HG02840 (cell line): ENCODE measurements at regions not wholly inside any gene's neighbourhood (a gene's known extent, or its start where the extent isn't known, plus 50 kb on each side); places are given as distances from the start of the nearest gene placed in this dataset.

Experiments
- ATAC-seq: cut with Tn5 transposase; IDR thresholded peaks from one replicate; pipeline ENCODE4 v1.9.1; 2021; ENCODE audit warnings: mild to moderate bottlenecking, moderate library complexity, moderate number of reproducible peaks; ENCODE audit not compliant: unreplicated experiment, low FRiP score

- ATAC-seq, result no peak
Observed at GRCh38 chr2:196307775-196308305, 136.5 kb upstream of the STK17B start.

DNA sequence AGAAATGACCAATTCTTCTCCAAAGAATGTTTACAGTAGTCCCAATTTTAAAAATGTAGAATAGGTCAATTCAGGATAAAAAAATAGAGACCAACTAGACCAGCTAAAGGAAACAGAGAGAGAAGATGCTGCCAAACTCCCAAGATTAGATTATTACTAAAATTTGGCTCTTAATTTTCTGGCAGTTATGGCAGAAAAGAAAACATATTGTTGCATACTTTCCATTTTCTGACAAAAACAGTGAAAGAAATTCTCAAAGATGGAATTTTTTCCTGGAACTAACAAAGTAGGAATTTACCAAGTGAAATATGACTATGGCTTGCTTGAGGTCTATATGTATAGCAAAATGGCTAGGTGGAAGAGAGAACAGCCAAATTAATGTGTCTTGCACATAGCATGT is 138.3 kb upstream of the STK17B start:
- ATAC-seq, result no peak

- no peak for ATAC-seq
Observed at GRCh38 chr2:196314157-196314556, 142.8 kb upstream of the STK17B start.

DNA sequence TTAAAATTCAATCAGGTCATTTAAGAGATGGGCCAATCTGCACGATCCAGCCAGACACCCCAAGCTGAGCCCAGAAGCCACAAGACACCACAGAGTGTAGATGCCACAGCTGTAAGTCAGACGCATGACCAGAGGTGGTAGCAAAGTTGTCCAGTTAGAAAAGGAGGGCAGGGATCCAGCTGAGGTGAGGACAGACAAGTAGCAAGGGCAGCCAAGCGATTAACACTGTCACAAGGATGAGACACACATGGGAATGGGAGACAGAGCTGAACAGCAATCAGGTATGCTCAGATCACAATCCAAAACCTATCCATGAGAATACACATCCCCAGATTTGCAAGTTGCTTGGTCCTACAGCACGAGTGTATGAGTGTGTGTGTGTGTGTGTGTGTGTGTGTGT is 143.4 kb upstream of the STK17B start:
- no peak for ATAC-seq

- ATAC-seq, result no peak
Observed at GRCh38 chr2:196315388-196316049, 144.1 kb upstream of the STK17B start.

DNA sequence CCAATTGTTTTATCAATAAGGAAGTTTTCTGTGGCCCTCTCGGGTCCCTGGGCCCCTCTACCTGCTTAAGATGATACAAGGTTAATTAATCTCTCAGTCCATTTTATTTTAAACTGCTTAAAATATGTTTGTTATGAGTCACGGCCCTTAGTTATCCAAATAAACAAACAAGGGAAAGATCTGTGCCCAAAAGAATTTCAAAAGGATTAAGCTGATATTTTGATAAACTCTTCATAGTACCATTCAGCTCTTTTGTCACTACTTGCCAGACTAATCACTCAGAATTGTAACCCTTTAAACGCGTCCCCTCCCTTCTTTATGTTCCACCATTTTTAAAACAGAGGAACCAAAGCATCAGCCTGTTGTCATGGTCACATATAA is 144.7 kb upstream of the STK17B start:
- ATAC-seq, result no peak

- no peak for ATAC-seq
Observed at GRCh38 chr2:196318517-196319377, 147.4 kb upstream of the STK17B start.

DNA sequence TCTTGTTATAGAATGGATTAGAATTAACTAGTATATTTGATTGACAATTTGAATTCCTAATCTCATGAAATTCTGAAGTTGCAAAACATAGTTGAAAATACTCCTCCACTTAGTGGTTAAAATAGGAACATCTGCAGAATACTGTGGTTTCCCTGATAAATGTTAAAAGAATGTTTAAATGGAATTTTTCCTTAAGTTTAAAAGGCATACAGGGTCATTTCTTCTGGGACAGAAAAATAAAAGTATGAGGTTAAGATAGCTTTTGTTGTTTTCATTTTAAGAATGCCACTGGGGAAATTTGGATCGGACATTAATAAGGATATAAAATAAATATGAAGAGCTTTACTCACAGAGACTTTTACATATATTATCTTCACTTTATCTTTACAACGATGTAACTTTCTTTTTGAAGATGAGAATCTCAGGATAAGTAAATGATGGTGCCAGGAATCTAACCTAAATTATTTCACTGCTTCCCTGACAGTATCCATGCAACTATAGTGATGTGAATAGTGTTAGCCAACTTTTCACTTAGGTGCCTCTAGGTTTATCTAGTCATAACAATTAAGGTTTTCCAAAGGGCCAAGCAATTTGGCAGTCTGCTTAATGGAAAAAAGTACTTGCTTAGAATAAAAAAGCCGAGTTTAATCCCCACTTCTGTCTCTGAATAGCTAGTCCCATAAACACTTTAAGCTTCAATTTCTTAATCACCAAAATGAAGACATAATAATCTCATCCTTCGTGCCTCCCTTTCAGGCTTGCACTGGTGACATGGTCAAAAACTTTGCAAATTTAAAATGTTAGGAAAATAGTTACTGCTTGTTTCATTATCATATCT is 151.8 kb upstream of the STK17B start:
- ATAC-seq, result no peak

DNA sequence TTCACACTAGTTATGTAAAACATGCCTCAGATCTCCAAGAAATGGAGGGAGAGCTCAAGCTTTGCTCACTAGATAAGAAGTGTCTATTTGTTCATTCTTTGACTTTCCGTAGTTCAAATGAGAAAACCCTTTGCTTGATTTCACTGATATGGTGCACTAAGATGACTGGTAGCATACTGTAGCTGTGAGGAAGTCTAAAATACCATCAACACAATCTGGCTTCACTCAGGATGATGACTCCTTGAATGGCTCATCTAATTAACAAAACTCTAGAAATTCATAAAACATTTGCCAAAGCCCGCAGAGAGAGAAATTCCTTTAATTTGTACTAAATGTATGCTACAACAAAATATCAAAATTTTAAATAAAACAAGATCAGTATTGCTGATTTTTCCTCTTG is 152.8 kb upstream of the STK17B start:
- ATAC-seq, result no peak

- no peak for ATAC-seq
Observed at GRCh38 chr2:196328088-196328680, 156.8 kb upstream of the STK17B start.

GRCh38 chr2:196329959-196330358 is 158.6 kb upstream of the STK17B start:
- ATAC-seq, result no peak

- ATAC-seq, result no peak
Observed at GRCh38 chr2:196330645-196331044, 159.3 kb upstream of the STK17B start.

DNA sequence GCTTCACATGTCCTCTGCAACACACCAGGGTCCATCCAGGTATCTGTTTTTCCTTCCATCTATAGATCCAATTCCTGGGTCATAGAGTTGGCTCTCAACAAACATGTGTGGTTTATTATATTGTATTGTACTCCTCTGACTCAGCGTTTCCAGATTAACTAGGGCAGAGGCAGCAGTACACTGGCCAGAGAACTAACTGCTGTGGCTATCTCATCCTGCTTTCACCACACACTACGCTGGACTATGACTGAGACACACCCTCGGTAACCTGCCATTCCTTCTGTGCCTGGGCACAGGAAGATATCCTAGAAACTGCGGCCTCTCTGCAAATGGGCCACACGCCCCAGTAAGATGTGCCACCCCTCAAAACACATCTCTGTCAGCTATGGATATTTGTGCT is 159.8 kb upstream of the STK17B start:
- no peak for ATAC-seq

- ATAC-seq, result no peak
Observed at GRCh38 chr2:196331851-196332250, 160.5 kb upstream of the STK17B start.

GRCh38 chr2:196333397-196333796 is 162.0 kb upstream of the STK17B start:
- ATAC-seq, result no peak

GRCh38 chr2:196334710-196335109 is 163.3 kb upstream of the STK17B start:
- no peak for ATAC-seq

GRCh38 chr2:196335221-196335634 is 163.8 kb upstream of the STK17B start:
- no peak for ATAC-seq

DNA sequence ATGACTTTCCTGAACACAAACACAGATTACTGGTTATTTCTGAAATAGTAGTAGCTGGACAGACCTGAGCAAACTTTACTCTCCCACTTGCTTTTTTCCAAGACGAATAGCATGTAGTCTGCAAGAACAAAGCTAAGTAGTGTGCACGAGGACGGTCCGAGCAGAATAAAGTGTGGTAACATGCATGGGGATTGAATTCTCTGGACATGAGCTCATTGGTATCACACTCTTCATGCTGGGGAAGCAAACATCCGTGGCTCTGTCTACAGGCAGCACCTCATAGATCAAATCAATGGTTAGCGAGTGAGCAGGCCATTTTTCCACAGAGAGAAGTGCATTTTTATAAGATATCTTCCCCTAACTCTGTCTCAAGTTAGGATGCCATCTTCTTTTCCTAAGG is 164.8 kb upstream of the STK17B start:
- ATAC-seq, result no peak

- ATAC-seq, result no peak
Observed at GRCh38 chr2:196336715-196337114, 165.3 kb upstream of the STK17B start.

DNA sequence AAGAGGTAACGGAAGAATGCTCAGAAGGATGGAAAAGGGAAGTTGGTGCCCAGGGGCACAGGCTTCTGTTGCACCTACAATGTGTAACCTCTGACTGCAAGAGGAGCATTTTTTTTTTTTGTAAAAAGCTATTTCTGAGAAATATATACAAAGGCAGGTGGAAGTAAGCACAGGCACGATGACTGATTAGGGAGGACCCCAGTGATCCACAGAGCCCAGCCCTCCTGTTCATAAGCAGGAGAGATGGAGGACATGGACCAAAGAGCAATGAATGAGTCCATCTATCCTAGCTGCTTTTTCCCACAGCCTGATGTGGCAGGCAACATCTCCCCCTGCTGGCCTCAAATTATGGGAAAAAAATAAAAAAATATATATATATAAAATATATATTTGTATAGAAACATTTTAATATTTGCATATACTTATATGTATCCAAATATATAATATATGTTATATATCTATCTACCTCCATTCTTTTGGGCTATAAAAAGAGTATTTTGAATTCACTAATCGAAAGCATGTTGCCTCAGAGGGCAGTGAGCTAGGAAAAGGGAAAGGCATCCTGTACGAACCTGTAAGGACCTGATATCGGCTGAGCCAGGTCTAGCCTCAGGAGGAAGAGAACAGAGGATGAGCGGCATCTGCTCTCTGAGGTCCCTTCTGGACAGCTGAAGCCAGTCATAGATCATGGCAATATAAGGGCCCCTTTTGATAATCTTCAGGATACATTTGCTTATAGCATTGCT is 166.0 kb upstream of the STK17B start:
- no peak for ATAC-seq
